H9 (cell line): ENCODE measurements at regions not wholly inside any gene's neighbourhood (a gene's known extent, or its start where the extent isn't known, plus 50 kb on each side); places are given as distances from the start of the nearest gene placed in this dataset.

Source experiments
- DNase-seq: peaks from one replicate; pipeline ENCODE4 v3.0.0-alpha.2; 2017
- H2AFZ ChIP-seq: one replicate; pipeline ENCODE4 v1.6.1; 2013; ENCODE audit warnings: mild to moderate bottlenecking, low read length, control low read depth, moderate library complexity
- H2AK5ac ChIP-seq: 2 replicates; pipeline ENCODE4 v1.6.1; 2013; ENCODE audit warnings: low read length, control low read depth, mixed read lengths; ENCODE audit not compliant: insufficient read length
- H2BK120ac ChIP-seq: one replicate; pipeline ENCODE4 v1.6.1; 2013; ENCODE audit warnings: low read depth, mild to moderate bottlenecking, low read length, control low read depth, inconsistent platforms; ENCODE audit not compliant: poor library complexity, severe bottlenecking
- H2BK12ac ChIP-seq: 2 replicates; pipeline ENCODE4 v1.6.1; 2013; ENCODE audit warnings: low read length, control low read depth, mixed read lengths, low read depth; ENCODE audit not compliant: insufficient read length
- H2BK15ac ChIP-seq: 2 replicates; pipeline ENCODE4 v1.6.1; 2013; ENCODE audit warnings: low read depth, low read length, control low read depth
- H2BK20ac ChIP-seq: one replicate; pipeline ENCODE4 v1.6.1; 2013; ENCODE audit warnings: low read depth, mild to moderate bottlenecking, low read length, control low read depth, inconsistent platforms; ENCODE audit not compliant: poor library complexity, severe bottlenecking
- H2BK5ac ChIP-seq: 2 replicates; pipeline ENCODE4 v1.6.1; 2013; ENCODE audit warnings: low read length, control low read depth, mixed read lengths; ENCODE audit not compliant: insufficient read length
- H3K14ac ChIP-seq: 2 replicates; pipeline ENCODE4 v1.6.1; 2013; ENCODE audit warnings: low read length, control low read depth; ENCODE audit not compliant: insufficient read depth
- H3K18ac ChIP-seq: 2 replicates; pipeline ENCODE4 v1.6.1; 2013; ENCODE audit warnings: low read depth, mild to moderate bottlenecking, mixed read lengths, low read length, control low read depth; ENCODE audit not compliant: insufficient read length
- H3K23ac ChIP-seq: 2 replicates; pipeline ENCODE4 v1.6.1; 2013; ENCODE audit warnings: low read length, control low read depth, mixed read lengths, low read depth; ENCODE audit not compliant: insufficient read length
- H3K23me2 ChIP-seq: 2 replicates; pipeline ENCODE4 v1.6.1; 2013; ENCODE audit warnings: low read depth, mild to moderate bottlenecking, mixed read lengths, low read length, control low read depth; ENCODE audit not compliant: insufficient read length, poor library complexity, severe bottlenecking
- H3K27ac ChIP-seq: 2 replicates; pipeline ENCODE4 v1.5.1; 2013; ENCODE audit warnings: low read length, control low read depth, mixed read lengths, low read depth; ENCODE audit not compliant: insufficient read length
- H3K27me3 ChIP-seq: 2 replicates; pipeline ENCODE4 v1.6.1; 2013; ENCODE audit warnings: low read length, control low read depth, inconsistent platforms; ENCODE audit not compliant: insufficient read depth
- H3K4ac ChIP-seq: 2 replicates; pipeline ENCODE4 v1.6.1; 2013; ENCODE audit warnings: low read depth, mild to moderate bottlenecking, control low read depth, inconsistent platforms, low read length, moderate library complexity
- H3K4me1 ChIP-seq: 2 replicates; pipeline ENCODE4 v1.6.1; 2013; ENCODE audit warnings: low read length, control low read depth, inconsistent platforms; ENCODE audit not compliant: insufficient read depth
- H3K4me2 ChIP-seq: 2 replicates; pipeline ENCODE4 v1.6.1; 2013; ENCODE audit warnings: low read length, control low read depth, mixed read lengths; ENCODE audit not compliant: insufficient read length, insufficient read depth
- H3K56ac ChIP-seq: 2 replicates; pipeline ENCODE4 v1.6.1; 2013; ENCODE audit warnings: low read depth, mild to moderate bottlenecking, mixed read lengths, low read length, control low read depth; ENCODE audit not compliant: insufficient read length
- H3K79me1 ChIP-seq: 2 replicates; pipeline ENCODE4 v1.6.1; 2013; ENCODE audit warnings: low read depth, mild to moderate bottlenecking, moderate library complexity, low read length, control low read depth, inconsistent platforms; ENCODE audit not compliant: insufficient read depth, poor library complexity, severe bottlenecking
- H3K79me2 ChIP-seq: 2 replicates; pipeline ENCODE4 v1.6.1; 2013; ENCODE audit warnings: low read length, control low read depth, inconsistent platforms; ENCODE audit not compliant: insufficient read depth
- H3K9ac ChIP-seq: 2 replicates; pipeline ENCODE4 v1.6.1; 2013; ENCODE audit warnings: low read length, control low read depth, mixed read lengths; ENCODE audit not compliant: insufficient read length; ENCODE audit errors: extremely low read depth
- H3K9me3 ChIP-seq: one replicate; pipeline ENCODE4 v1.6.1; 2013; ENCODE audit warnings: low read depth, low read length, inconsistent platforms; ENCODE audit not compliant: control insufficient read depth
- H3T11ph ChIP-seq: one replicate; pipeline ENCODE4 v1.6.1; 2013; ENCODE audit warnings: mild to moderate bottlenecking, low read length, control low read depth, inconsistent platforms
- H4K20me1 ChIP-seq: one replicate; pipeline ENCODE4 v1.6.1; 2013; ENCODE audit not compliant: control insufficient read depth, insufficient read length, insufficient read depth
- H4K5ac ChIP-seq: 2 replicates; pipeline ENCODE4 v1.6.1; 2013; ENCODE audit warnings: low read depth, mild to moderate bottlenecking, mixed read lengths, low read length, control low read depth; ENCODE audit not compliant: insufficient read length
- H4K8ac ChIP-seq: replicated peaks from 2 replicates; pipeline ENCODE4 v1.6.1; 2013; ENCODE audit warnings: low read length, control low read depth, mixed read lengths, low read depth; ENCODE audit not compliant: insufficient read length
- H4K91ac ChIP-seq: 2 replicates; pipeline ENCODE4 v1.6.1; 2013; ENCODE audit warnings: low read depth, mild to moderate bottlenecking, moderate library complexity, mixed read lengths, low read length, control low read depth; ENCODE audit not compliant: insufficient read length
- H3K27ac Mint-ChIP-seq, 3 experiments: 2 replicates in 2 of 3; 3 replicates in 1 of 3; pipeline ENCODE4 v1.8.0; 2020 to 2021; ENCODE audit warnings: mixed read lengths in 3 of 3, mild to moderate bottlenecking in 1 of 3, moderate library complexity in 1 of 3
- H3K27me3 Mint-ChIP-seq: 2 replicates; pipeline ENCODE4 v1.8.0; 2021; ENCODE audit warnings: low read depth, mild to moderate bottlenecking, moderate library complexity, mixed read lengths
- H3K36me3 Mint-ChIP-seq, 3 experiments: 2 replicates in 2 of 3; 3 replicates in 1 of 3; pipeline ENCODE4 v1.8.0; 2020 to 2021; ENCODE audit warnings: low read depth in 3 of 3, mixed read lengths in 3 of 3; ENCODE audit not compliant: insufficient read depth in 1 of 3
- H3K4me1 Mint-ChIP-seq, 2 experiments: 2 replicates each; pipeline ENCODE4 v1.8.0; 2020; ENCODE audit warnings: mixed read lengths in 2 of 2
- H3K4me3 Mint-ChIP-seq, 2 experiments: 2 replicates in 1 of 2; 3 replicates in 1 of 2; pipeline ENCODE4 v1.8.0; 2020 to 2021; ENCODE audit warnings: mild to moderate bottlenecking in 2 of 2, mixed read lengths in 2 of 2, moderate library complexity in 1 of 2
- H3K9me3 Mint-ChIP-seq, 2 experiments: 2 replicates in 1 of 2; 3 replicates in 1 of 2; pipeline ENCODE4 v1.8.0; 2020; ENCODE audit warnings: mild to moderate bottlenecking in 2 of 2, mixed read lengths in 2 of 2, moderate library complexity in 1 of 2
- WGBS: extraction: QIAGEN DNeasy Blood & Tissue Kit; methylation state at CpG from one replicate; pipeline ENCODE4 v1.1.7; 2013; ENCODE audit warnings: missing lambda C conversion rate, low lambda C conversion rate, mixed read lengths; ENCODE audit not compliant: insufficient read length; ENCODE audit errors: extremely low coverage; 5-methylcytosine and 5-hydroxymethylcytosine counted together
- TF ChIP-seq, protein P1 (sequence below): fragments of 200-600 bp; sonication (generic); conservative IDR thresholded peaks from 3 replicates; pipeline ENCODE4 v1.8.0; 2021; ENCODE audit warnings: antibody characterized with exemption, mild to moderate bottlenecking

DNA sequence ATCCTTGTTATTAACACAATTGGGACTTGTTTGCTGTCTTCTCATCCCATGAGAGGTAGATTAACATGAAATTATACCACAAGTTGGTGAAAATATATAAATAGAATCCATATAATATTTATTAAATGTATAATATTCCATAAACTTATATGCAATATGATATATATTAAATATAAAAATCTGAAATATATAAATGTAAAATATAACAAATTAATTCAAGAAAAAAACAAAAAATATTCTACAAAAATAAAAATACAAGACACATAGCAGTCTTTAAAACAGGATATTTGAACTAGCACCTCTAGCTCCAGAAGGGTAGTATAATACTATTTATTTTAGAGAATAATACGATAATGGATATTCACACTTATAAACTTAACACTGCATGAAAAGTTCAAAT lies 603.3 kb upstream of the FLRT2 start:
- H3K14ac ChIP-seq, result no peak overlapping the region
- no peak overlapping the region for H2BK15ac ChIP-seq
- no peaks in the 10 kb centered on the region for H4K20me1 ChIP-seq
- H4K8ac ChIP-seq, result no peak overlapping the region
- H3K27me3 ChIP-seq, result no peaks in the 10 kb centered on the region
- Mint-ChIP-seq H3K27me3 (no peaks in the 10 kb centered on the region), H3K36me3 (no peaks in the 10 kb centered on the region), H3K9me3 (no peaks in the 10 kb centered on the region), H3K4me3 (no peak overlapping the region), H3K4me1 (no peaks in the 10 kb centered on the region), H3K27ac (no peak overlapping the region)
- no peak overlapping the region for H3K23ac ChIP-seq
- no peak overlapping the region for H3K27ac ChIP-seq
- H3K9ac ChIP-seq, result no peak overlapping the region
- H3K4me2 ChIP-seq, result no peak overlapping the region
- no peak overlapping the region for H2BK12ac ChIP-seq
- DNase-seq, result no peak
- no peak overlapping the region for H3T11ph ChIP-seq
- H2BK5ac ChIP-seq, result no peak overlapping the region
- H2AFZ ChIP-seq, result no peak overlapping the region
- H3K56ac ChIP-seq, result no peak overlapping the region
- H3K79me2 ChIP-seq, result no peaks in the 10 kb centered on the region
- no peaks in the 10 kb centered on the region for H3K4me1 ChIP-seq
- no CpG with 5 or more reads among the region's 1 CpG for WGBS
- no peak overlapping the region for H2BK120ac ChIP-seq
- H3K23me2 ChIP-seq, result no peaks in the 10 kb centered on the region
- H3K4ac ChIP-seq, result no peak overlapping the region
- no peaks in the 10 kb centered on the region for H3K9me3 ChIP-seq
- H3K79me1 ChIP-seq, result no peaks in the 10 kb centered on the region
- no peak overlapping the region for H2BK20ac ChIP-seq
- no peak overlapping the region for H3K18ac ChIP-seq
- H4K91ac ChIP-seq, result no peak overlapping the region
- H2AK5ac ChIP-seq, result no peak overlapping the region
- H4K5ac ChIP-seq, result no peak overlapping the region
- TF ChIP-seq, protein P1, sequence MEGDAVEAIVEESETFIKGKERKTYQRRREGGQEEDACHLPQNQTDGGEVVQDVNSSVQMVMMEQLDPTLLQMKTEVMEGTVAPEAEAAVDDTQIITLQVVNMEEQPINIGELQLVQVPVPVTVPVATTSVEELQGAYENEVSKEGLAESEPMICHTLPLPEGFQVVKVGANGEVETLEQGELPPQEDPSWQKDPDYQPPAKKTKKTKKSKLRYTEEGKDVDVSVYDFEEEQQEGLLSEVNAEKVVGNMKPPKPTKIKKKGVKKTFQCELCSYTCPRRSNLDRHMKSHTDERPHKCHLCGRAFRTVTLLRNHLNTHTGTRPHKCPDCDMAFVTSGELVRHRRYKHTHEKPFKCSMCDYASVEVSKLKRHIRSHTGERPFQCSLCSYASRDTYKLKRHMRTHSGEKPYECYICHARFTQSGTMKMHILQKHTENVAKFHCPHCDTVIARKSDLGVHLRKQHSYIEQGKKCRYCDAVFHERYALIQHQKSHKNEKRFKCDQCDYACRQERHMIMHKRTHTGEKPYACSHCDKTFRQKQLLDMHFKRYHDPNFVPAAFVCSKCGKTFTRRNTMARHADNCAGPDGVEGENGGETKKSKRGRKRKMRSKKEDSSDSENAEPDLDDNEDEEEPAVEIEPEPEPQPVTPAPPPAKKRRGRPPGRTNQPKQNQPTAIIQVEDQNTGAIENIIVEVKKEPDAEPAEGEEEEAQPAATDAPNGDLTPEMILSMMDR, result no peak
